ENCODE measurements at regions not wholly inside any gene's neighbourhood (a gene's known extent, or its start where the extent isn't known, plus 50 kb on each side); places are given as distances from the start of the nearest gene placed in this dataset.
"Not testable (repeated sequence)": the region's sequence is repeated elsewhere in the genome, so short reads cannot be mapped to it uniquely, and the experiment has no call there.

DNA sequence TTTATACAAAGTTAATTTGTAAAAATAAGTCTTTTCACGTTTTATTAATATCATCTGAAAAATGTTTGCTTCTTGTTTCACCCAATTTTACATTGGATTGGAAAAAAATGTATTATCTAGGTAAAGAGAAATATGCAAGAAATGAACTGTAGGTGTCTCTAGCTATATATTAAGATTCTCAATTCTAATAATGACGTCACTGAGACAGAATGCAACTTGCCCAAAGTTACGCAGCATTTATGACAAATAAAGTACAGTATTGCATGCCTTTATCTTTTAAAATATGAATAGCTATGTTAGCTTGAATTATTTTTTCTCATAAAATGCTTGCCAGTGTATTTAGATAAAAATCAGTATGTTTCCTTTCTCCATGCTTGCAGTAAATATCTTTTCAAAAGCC lies 728.8 kb downstream of the RERGL start:
- intact Hi-C loops (cut with micrococcal nuclease), result no loop called here

DNA sequence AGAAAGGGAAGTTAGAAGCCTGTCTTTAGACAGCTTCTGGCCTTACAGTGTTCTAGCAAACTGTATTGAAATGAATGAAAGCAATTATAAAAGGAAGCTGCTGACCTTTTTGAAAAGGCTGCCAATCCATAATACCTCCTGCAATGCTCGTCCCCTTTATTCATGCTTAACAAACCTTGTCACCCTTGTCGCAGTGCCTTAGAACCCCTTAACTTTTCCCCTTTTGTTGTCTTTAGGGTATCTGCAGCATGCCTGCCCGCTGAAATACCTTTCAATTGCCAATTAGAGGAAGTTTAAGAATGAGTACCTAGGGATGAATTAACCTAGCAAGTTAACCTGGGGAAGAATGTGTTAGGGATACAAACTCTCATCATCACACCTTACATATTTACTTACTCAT lies 731.2 kb downstream of the RERGL start:
- intact Hi-C loops (cut with micrococcal nuclease), result no loop called here

DNA sequence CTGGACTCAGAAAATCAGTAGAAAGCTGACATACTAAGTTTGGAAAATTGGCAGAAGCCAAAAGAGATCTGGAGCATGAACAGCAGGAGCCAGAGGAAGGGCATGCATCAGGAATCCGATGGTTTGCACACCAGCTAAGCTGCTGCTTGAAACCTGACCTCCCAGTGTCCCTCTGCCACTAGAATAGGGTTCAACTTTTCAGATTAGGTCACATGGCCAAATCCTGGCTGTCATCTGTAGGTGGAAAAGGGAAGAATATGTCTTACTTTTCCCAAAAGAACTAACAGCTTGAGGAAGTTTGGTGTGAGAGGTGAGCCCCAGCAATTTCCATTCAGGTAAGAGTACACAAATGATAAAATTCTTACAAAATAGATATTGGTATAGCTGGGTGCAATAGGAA lies 732.6 kb downstream of the RERGL start:
- intact Hi-C loops (cut with micrococcal nuclease), result no loop called here

DNA sequence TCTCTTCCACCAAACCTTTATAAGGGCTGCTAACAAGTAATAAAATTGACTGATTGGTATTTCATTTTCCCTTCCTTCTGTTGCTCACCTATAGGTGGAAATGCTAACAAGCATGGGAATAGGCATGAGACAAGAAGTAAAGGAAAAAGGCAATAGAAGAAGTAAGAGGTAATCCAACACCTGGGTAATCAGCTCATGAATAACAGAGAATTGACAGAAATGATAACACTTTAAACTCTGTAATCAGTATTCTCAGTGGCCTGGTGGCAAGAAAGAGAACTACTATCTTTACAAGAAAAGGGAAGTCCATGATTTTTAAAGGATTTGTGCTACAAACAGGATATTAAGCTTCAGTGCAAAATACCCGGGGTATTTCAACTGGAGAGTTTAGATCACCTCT lies 737.8 kb downstream of the RERGL start:
- intact Hi-C loops (cut with micrococcal nuclease), result no loop called here

DNA sequence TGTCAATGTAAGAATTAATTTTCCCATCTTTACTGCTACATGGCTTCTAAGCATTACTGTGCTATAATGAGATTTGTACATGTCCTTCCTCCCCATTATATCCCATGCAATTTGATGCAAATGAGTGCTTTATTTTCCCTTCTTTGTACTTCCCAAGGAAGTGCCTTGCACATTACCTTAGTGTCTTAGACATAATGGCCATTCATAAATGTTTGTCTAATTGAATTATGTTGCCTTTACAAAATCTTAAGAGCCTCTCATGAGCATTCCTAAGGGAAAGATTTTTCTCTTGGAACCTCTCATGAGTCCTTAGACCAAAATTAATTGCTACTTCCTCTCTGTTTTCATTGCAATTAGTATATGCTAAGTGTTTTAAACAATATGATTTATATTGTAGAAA lies 741.7 kb downstream of the RERGL start:
- intact Hi-C loops (cut with micrococcal nuclease), result no loop called here

DNA sequence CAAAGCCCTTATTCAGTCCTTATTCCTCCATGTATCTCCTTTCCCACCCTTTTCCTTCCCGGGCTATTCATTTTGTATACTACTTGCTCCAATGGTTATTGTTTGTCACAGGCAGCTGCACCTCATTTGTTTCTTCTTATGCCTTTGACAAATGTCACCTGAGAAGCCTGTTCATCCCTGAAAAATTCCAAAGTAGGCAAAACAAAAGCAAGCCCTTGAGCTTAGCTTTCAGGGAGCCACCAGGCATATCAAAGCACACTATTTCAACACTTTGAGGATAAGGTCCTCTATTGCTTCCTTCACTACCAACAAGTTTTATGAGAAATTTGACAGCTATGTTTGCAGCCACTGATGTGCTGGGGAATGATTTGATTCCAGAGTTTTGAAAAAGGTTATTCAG lies 738.7 kb upstream of the LMO3 start:
- intact Hi-C loops (cut with micrococcal nuclease), result no loop called here

DNA sequence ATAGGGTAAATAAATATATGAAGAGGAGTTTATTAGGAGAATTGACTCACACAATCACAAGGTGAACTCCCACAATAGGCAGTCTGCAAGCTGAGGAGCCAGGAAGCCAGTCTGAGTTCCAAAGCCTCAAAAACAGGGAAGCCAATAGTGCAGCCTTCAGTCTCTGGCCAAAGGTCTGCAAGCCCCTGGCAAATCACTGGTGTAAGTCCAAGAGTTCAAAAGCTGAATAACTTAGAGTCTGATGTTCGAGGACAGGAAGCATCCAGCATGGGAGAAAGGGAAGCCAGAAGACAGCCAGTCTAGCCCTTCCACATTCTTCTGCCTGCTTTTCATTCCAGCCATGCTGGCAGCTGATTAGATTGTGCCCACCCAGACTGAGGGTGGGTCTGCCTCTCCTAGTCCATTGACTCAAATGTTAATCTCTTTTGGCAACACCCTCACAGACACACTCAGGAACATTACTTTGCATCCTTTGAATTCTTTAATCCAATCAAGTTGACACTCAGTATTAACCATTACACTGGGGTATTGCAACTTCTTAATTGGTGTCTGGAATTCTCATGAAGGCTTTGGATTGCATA lies 736.5 kb upstream of the LMO3 start:
- intact Hi-C loops (cut with micrococcal nuclease), result no loop called here

DNA sequence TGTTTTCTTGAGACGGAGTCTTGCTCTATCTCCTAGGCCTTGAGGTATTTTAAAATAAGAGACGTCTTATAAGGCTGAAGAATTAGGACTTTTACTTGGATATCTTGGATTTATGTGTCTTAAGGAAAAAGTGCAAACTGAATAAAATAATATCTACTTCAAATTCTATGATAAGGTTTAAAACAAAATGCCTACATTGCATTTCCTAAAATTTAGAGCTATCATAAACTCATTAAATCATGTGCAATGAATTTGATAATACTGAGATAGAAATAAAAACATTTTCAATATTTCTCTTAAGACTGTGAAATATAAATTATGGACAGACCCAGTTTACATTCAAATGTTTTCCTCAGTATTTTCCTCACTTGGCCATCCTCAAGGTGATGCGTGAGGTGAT lies 729.5 kb upstream of the LMO3 start:
- intact Hi-C loops (cut with micrococcal nuclease), result no loop called here

DNA sequence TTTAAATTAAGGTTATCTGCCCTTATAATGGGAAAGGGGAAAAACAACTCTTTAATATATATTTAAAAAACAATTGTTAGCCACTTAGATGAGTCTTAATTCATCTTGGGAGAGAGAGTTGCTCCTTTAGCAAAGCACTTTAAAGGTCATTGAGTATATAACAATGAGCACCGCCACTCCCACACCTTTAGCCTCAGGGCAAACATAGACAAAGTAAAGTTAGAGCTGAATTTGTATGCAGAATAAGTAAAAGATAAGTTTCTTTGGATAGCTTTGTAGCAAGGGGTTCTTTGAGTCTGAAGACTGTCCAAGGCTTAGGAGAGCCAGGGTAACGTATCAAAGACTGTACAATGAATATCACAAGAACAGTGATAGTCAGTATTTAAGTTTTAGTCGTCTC lies 728.8 kb upstream of the LMO3 start:
- intact Hi-C loops (cut with micrococcal nuclease), result no loop called here

DNA sequence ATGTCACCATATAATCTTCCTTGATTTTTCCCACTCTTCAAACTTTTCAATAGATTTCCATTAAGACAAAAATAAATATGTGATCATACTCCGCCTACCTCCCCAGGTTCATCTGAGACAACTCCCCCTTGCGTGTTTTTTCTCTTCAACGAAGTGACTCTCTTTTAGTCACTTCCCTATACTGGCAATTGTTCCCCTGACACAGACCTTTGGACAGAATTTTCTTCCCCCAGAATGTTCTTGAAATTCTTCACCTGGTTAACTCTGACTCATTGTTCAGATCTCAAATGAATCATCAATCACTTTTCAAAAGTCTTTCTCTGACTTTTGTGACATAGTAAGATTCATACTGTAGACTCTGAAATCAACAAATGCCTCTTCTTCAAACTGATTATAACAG lies 727.3 kb upstream of the LMO3 start:
- intact Hi-C loops (cut with micrococcal nuclease), result no loop called here

DNA sequence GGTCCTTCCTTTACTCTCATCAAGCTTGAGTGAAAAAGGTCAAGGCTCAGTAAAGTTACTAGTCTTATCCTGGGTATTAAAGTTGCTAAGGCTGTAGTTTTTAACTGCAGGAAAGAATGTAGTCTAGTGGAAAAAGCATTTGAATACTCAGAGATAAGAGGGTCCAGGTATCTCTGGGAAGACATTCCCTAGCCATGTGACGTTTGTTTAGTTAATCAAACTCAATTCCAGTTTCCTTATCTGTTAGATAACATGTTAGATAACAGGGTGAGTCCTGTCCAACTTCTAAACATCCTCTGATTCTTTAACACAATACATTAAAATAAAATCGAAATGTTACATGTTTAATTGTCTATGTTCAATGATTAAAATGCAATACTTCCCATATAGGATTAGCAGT lies 720.7 kb upstream of the LMO3 start:
- intact Hi-C loops (cut with micrococcal nuclease), result no loop called here

DNA sequence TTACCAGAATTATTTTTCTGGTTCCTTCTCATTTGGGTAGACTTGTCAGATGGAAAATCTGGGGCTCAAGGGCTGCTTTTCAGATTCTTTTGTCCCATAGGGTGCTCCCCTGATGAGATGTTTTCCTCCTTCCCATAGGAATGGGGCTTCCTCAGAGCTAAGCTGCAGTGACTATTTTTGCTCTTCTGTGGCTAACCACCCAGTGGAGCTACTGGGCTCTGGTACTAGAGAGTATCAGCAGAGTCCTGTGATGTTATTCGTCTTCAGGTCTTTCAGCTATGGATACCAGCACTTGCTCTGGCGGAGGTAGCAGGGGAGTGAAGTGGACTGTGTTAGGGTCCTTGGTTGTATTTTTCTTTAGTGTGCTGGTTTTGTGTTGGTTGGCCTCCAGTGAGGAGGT lies 716.1 kb upstream of the LMO3 start:
- intact Hi-C loops (cut with micrococcal nuclease), result no loop called here

DNA sequence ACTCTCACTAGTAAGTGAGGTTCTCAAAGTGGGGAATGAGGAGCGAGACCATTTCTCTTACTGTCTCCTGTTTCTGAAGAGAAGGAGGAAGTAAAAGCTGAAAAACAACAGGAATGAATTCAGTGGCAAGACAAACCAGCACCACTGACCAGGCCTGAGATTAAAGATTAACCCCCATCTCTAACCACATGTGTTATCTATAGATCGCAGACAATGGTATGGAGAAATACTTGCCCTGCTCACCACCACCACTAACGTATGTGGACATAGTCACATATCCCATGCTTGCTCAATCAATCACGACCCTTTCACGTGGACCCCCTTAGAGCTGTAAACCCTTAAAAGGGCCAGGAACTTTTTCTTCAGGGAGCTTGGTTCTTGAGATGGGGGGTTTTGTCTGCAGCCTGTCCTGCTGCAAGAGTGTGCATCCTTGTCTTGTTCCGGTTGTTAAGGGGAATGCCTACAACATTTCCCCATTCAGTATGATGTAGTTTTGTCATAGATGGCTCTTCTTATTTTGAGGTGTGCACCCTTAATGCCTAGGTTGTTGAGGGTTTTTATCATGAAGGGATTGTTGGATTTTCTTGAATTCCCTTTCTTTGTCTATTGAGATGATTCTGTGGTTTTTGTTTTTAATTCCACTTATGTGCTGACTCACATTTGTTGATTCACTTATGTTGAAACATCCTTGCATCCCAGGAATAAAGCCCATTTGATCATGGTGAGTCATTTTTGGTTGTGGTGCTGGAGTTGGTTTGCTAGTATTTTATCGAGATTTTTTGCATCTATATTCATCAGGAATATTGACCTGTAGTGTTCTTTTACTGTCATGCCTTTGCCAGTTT lies 698.8 kb upstream of the LMO3 start:
- intact Hi-C loops (cut with micrococcal nuclease), result no loop called here

DNA sequence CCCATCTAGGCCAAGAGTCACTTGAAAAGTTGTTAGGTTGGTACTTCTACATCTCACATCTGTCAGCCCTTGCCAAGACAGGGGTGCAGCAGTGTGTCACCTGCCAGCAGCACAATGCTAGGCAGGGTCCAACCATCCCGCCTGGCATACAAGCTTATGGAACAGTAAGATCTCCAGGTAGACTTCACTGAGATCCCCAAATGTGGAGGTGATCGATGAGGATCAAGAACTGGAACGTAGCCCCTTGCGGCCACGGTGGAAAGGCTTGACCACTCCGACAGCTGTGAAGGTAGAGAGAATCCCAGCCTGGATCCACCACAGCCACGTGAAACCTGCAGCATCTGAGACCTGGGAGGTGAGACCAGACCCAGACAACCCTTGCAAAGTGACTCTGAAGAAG lies 696.0 kb upstream of the LMO3 start:
- intact Hi-C loops (cut with micrococcal nuclease), result no loop called here

DNA sequence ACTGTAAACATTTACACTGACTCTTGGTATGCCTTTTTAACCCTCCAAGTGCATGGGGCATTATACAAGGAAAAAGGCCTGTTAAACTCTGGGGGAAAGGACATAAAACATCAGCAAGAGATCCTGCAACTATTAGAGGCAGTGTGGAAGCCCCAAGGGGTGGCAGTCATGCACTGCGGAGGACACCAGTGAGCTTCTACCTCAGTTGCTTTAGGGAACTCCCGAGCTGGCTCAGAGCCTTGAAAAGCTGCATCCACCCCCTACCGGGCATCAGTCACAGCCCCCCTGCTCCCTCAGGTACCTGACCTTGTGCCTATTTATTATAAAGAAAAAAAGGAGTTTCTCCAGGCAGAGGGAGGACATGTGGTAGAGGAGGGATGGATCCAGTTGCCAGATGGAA lies 695.6 kb upstream of the LMO3 start:
- intact Hi-C loops (cut with micrococcal nuclease), result no loop called here

DNA sequence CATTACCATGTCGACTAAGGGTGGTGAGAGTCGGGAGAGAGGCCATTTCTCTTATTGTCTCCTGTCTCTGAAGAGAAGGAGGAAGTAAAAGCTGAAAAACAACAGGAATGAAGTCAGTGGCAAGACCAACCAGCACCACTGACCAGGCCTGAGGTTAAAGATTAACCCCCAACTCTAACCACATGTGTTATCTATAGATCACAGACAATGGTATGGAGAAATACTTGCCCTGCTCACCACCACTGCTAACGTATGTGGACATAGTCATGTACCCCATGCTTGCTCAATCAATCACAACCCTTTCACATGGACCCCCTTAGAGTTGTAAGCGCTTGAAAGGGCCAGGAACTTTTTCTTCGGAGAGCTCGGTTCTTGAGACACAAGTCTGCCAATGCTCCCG lies 690.9 kb upstream of the LMO3 start:
- intact Hi-C loops (cut with micrococcal nuclease), result no loop called here

DNA sequence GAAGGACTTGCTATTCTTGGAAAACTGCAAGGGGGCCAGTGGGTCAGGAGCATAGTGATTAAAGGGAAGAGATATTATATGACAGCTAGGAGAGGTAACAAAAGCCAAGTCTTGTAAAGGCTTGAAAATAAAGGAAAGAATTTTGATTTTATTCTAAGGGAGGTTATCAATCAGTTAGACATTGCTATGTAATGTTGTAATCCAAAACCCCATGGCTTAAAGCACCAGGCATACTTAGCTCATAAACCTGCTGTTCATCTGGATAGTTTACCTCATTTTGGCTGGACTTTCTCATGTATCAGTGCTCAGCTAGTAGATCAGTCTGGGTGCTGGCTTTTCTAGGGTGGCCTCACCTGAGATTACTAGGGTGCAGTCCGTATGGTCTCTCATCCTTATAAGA lies 680.9 kb upstream of the LMO3 start:
- intact Hi-C loops (cut with micrococcal nuclease), result no loop called here

DNA sequence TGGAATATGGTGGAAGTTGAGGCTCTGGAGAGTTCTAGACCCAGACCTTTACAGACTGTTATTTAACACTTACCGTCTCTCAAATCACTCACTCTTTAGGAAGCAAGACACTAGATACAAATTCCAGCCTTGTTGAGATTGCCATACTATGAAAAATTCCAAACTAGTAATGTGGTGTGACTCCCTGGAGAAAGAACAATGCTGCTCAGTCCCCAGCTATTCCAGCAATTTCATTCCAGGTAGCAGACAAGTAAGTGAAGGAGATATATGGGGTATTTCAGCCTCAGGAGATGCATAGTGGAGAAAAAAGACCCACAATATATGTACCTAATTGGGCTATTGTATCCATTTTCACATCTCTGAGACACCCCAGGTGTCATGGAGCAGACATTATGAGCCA lies 678.9 kb upstream of the LMO3 start:
- intact Hi-C loops (cut with micrococcal nuclease), result no loop called here

DNA sequence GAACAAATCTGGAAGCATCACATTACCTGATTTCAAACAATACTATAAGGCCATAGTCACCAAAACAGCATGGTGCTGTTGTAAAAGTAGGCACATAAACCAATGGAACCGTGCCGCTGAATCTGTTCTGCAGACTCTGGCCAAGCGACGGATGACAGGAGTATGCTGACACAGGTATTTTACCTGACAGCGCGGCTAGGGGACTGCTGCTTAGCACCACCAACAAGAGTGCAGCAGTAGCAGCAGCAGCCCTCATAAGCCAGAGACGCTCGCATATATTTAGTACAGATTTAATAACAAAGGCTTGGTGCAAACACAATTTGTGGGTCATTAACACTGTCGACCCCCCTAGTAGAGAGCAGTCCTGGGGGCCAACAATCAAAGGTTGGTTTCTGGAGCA lies 677.6 kb upstream of the LMO3 start:
- intact Hi-C loops (cut with micrococcal nuclease), result no loop called here

DNA sequence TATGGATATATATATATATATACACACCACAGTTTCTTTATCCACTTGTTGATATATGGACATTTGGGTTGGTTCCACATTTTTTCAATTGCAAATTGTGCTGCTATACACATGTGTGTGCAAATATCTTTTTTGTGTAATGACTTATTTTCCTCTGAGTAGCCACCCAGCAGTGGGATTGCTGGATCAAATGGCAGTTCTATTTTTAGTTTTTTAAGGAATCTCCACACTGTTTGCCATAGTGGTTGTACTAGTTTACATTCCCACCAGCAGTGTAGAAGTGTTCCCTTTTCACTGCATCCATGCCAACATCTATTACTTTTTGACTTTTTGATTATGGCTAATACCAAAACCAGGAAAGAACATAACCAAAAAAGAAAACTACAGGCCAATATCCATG lies 676.2 kb upstream of the LMO3 start:
- intact Hi-C loops (cut with micrococcal nuclease), result not testable (repeated sequence)

DNA sequence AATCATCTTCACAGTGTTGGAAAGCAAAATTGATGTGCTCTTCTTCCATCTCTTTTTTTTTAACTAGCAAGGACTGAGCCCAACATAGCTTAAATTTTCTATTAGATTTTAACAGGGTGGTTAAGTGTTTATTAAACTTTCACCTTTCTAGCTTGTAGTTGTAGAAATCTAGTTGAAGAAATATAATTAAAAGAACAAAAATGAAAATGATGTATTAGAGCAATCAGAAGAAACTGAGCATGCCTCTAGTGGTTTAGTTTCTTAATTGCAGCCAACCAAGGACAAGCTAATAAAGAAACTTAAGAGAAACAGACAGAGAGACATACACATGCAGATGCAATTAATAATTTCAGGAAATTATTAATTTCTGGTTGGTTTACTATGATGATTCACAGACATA lies 673.0 kb upstream of the LMO3 start:
- intact Hi-C loops (cut with micrococcal nuclease), result no loop called here

DNA sequence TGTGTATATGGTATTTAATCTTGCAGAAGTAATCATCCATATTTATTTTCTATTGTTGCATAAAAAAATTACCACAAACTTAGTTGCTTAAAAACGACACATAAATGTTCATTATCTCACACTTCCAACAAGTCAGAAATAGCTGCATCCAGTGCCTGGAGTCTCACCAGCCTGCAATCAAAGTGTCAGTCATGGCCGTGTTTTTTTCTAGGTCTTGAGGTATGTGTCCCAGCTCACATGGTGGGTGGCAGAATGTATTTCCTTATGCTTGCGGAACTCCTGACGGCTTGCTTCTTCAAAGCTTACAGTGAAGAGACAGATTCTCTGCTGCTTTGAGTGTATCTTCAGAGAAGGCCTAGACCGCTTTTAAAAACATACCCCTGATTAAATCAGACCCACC lies 670.2 kb upstream of the LMO3 start:
- intact Hi-C loops (cut with micrococcal nuclease), result no loop called here

DNA sequence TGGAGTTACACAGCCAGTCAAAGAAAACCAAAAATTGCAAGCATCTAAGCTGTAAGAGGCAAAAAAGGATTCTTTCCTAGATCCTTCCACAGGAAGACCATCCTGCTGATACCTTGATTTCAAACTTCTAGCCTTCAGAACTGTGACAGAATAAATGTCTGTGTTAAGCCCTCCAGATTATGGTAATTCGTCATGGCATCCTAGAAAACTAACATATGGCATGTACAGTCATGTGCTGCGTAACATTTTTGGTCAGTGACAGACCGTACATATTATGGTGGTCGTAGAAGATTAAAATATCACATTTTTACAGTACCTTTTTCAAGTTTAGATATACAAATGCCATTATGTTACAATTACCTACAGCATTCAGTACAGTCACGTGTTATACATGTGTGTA lies 660.9 kb upstream of the LMO3 start:
- intact Hi-C loops (cut with micrococcal nuclease), result no loop called here

Measured in T-helper 1 cell treated with Interleukin-12 subunit alpha and Interleukin-12 subunit beta and Interleukin-4 antibody, amounts not matched to agents 30 ng/mL and 1 ng/mL, for 36 hours (primary cell).